WTC11 (cell line): ENCODE measurements at regions not wholly inside any gene's neighbourhood (a gene's known extent, or its start where the extent isn't known, plus 50 kb on each side); places are given as distances from the start of the nearest gene placed in this dataset.

ENCODE experiments used
- ATAC-seq: fragments of 200-7000 bp; cut with Tn5 transposase; 2 replicates; pipeline ENCODE4 v1.10.0; 2021; ENCODE audit warnings: mild to moderate bottlenecking, moderate library complexity
- CTCF ChIA-PET: fragments of 300-600 bp; sonication (Branson Sonifier 250); formaldehyde crosslinking; loops from one replicate; lab custom pipeline; 2021; ENCODE audit warnings: antibody characterized with exemption; lab: Charles Lee
- POLR2A ChIA-PET: fragments of 350-600 bp; sonication (Branson Sonifier 250); formaldehyde crosslinking; loops from one replicate; lab custom pipeline; 2021; ENCODE audit warnings: antibody characterized with exemption; lab: Charles Lee
- DNase-seq: peaks from one replicate; pipeline ENCODE4 v3.0.0; 2021; ENCODE audit warnings: low spot score
- H3K27ac Mint-ChIP-seq: 2 replicates; pipeline ENCODE4 v1.8.0; 2021; ENCODE audit warnings: mixed read lengths
- H3K27me3 Mint-ChIP-seq: 2 replicates; pipeline ENCODE4 v1.8.0; 2021; ENCODE audit warnings: low read depth, mild to moderate bottlenecking, moderate library complexity, mixed read lengths
- H3K36me3 Mint-ChIP-seq: 2 replicates; pipeline ENCODE4 v1.8.0; 2021; ENCODE audit warnings: mixed read lengths
- H3K4me1 Mint-ChIP-seq: 2 replicates; pipeline ENCODE4 v1.8.0; 2022; ENCODE audit warnings: mixed read lengths
- H3K4me3 Mint-ChIP-seq: 2 replicates; pipeline ENCODE4 v1.8.0; 2021; ENCODE audit warnings: mild to moderate bottlenecking, moderate library complexity, mixed read lengths
- H3K9me3 Mint-ChIP-seq: 2 replicates; pipeline ENCODE4 v1.8.0; 2021; ENCODE audit warnings: mixed read lengths
- ATF1 ChIP-seq: sonication (generic); formaldehyde crosslinking; IDR thresholded peaks from 2 replicates; pipeline ENCODE4 v1.8.1; 2023; ENCODE audit warnings: mild to moderate bottlenecking, moderate library complexity, missing genetic modification reagents
- CREB1 ChIP-seq: sonication (generic); formaldehyde crosslinking; IDR thresholded peaks from 2 replicates; pipeline ENCODE4 v1.8.0; 2023; ENCODE audit warnings: mild to moderate bottlenecking, missing genetic modification reagents
- CREM ChIP-seq: sonication (generic); formaldehyde crosslinking; IDR thresholded peaks from 2 replicates; pipeline ENCODE4 v1.8.1; 2022; ENCODE audit warnings: mild to moderate bottlenecking, missing genetic modification reagents, moderate library complexity
- ESRRA ChIP-seq: sonication (generic); formaldehyde crosslinking; IDR thresholded peaks from 2 replicates; pipeline ENCODE4 v1.8.1; 2022; ENCODE audit warnings: mild to moderate bottlenecking, missing genetic modification reagents, borderline replicate concordance
- FOXK1 ChIP-seq: sonication (generic); formaldehyde crosslinking; IDR thresholded peaks from 2 replicates; pipeline ENCODE4 v1.8.0; 2022; ENCODE audit warnings: mild to moderate bottlenecking, moderate library complexity, missing genetic modification reagents
- GRHL2 ChIP-seq: fragments of 250-450 bp; sonication (Bioruptor Pico); IDR thresholded peaks from 2 replicates; pipeline ENCODE4 v1.8.0; 2022; ENCODE audit warnings: mild to moderate bottlenecking, moderate library complexity; ENCODE audit not compliant: insufficient replicate concordance, severe bottlenecking
- HMGA2 ChIP-seq: fragments of 250-450 bp; sonication (Bioruptor Pico); IDR thresholded peaks from 2 replicates; pipeline ENCODE4 v1.4.0; 2021; ENCODE audit warnings: mild to moderate bottlenecking, moderate library complexity
- JAZF1 ChIP-seq: fragments of 250-450 bp; sonication (Bioruptor Pico); IDR thresholded peaks from 2 replicates; pipeline ENCODE4 v1.9.0; 2021; ENCODE audit warnings: moderate library complexity, mild to moderate bottlenecking, inconsistent platforms
- MXD4 ChIP-seq: fragments of 250-450 bp; sonication (Bioruptor Pico); IDR thresholded peaks from 2 replicates; pipeline ENCODE4 v1.8.0; 2021; ENCODE audit warnings: mild to moderate bottlenecking, moderate library complexity, borderline replicate concordance
- MYBL2 ChIP-seq: sonication (generic); formaldehyde crosslinking; IDR thresholded peaks from 2 replicates; pipeline ENCODE4 v1.8.1; 2023; ENCODE audit warnings: mild to moderate bottlenecking, moderate library complexity, missing genetic modification reagents
- NFYB ChIP-seq: sonication (generic); formaldehyde crosslinking; conservative IDR thresholded peaks from 2 replicates; pipeline ENCODE4 v1.8.0; 2022; ENCODE audit warnings: low read depth, missing genetic modification reagents
- NR3C1 ChIP-seq: sonication (generic); formaldehyde crosslinking; conservative IDR thresholded peaks from 2 replicates; pipeline ENCODE4 v1.8.1; 2023; ENCODE audit warnings: low read depth, mild to moderate bottlenecking, missing genetic modification reagents
- RELA ChIP-seq: sonication (generic); formaldehyde crosslinking; IDR thresholded peaks from 2 replicates; pipeline ENCODE4 v1.8.1; 2022; ENCODE audit warnings: missing genetic modification reagents, mild to moderate bottlenecking, borderline replicate concordance
- TCF7 ChIP-seq: sonication (generic); formaldehyde crosslinking; IDR thresholded peaks from 2 replicates; pipeline ENCODE4 v1.8.0; 2022; ENCODE audit warnings: mild to moderate bottlenecking, low read depth, missing genetic modification reagents, moderate library complexity
- TEAD4 ChIP-seq: sonication (generic); formaldehyde crosslinking; IDR thresholded peaks from 2 replicates; pipeline ENCODE4 v1.8.0; 2022; ENCODE audit warnings: mild to moderate bottlenecking, missing genetic modification reagents
- USF1 ChIP-seq: sonication (generic); formaldehyde crosslinking; IDR thresholded peaks from 2 replicates; pipeline ENCODE4 v1.8.0; 2022; ENCODE audit warnings: mild to moderate bottlenecking, missing genetic modification reagents
- ZBTB21 ChIP-seq: sonication (generic); formaldehyde crosslinking; IDR thresholded peaks from 2 replicates; pipeline ENCODE4 v1.8.1; 2023; ENCODE audit warnings: mild to moderate bottlenecking, missing genetic modification reagents, borderline replicate concordance
- ZNF121 ChIP-seq: sonication (generic); formaldehyde crosslinking; IDR thresholded peaks from 2 replicates; pipeline ENCODE4 v1.8.0; 2023; ENCODE audit warnings: missing genetic modification reagents
- ZNF219 ChIP-seq: sonication (generic); formaldehyde crosslinking; IDR thresholded peaks from 2 replicates; pipeline ENCODE4 v1.8.0; 2023; ENCODE audit warnings: missing genetic modification reagents, mild to moderate bottlenecking, borderline replicate concordance
- ZNF671 ChIP-seq: fragments of 250-450 bp; sonication (Bioruptor Pico); IDR thresholded peaks from 2 replicates; pipeline ENCODE4 v1.8.0; 2021; ENCODE audit warnings: mild to moderate bottlenecking
- TF ChIP-seq, protein P1 (sequence below): sonication (generic); formaldehyde crosslinking; IDR thresholded peaks from 2 replicates; pipeline ENCODE4 v1.8.0; 2022; ENCODE audit warnings: mild to moderate bottlenecking, missing genetic modification reagents
- TF ChIP-seq, protein P2 (sequence below): fragments of 250-450 bp; sonication (Bioruptor Pico); IDR thresholded peaks from 2 replicates; pipeline ENCODE4 v2.1.2; 2022; ENCODE audit warnings: mild to moderate bottlenecking, moderate library complexity
- TF ChIP-seq, protein P3 (sequence below): sonication (generic); formaldehyde crosslinking; IDR thresholded peaks from 2 replicates; pipeline ENCODE4 v1.8.0; 2023; ENCODE audit warnings: missing genetic modification reagents, mild to moderate bottlenecking, borderline replicate concordance
- TF ChIP-seq, protein P4 (sequence below): sonication (generic); formaldehyde crosslinking; IDR thresholded peaks from 2 replicates; pipeline ENCODE4 v1.8.1; 2023; ENCODE audit warnings: mild to moderate bottlenecking, missing genetic modification reagents, moderate library complexity

GRCh38 chr5:61926911-61927310, 379.1 kb upstream of the KIF2A start:
- ATAC-seq = no peak
- TF ChIP-seq TCF7 (CRISPR knock-in tag) (no peak), MXD4 (no peak), MYBL2 (CRISPR knock-in tag) (no peak), ESRRA (no peak), HMGA2 (CRISPR knock-in tag) (no peak), ATF1 (no peak), CREB1 (CRISPR knock-in tag) (no peak), RELA (no peak), ZBTB21 (no peak), ZNF219 (CRISPR knock-in tag) (no peak), ZNF671 (CRISPR knock-in tag) (no peak), FOXK1 (CRISPR knock-in tag) (no peak), TEAD4 (CRISPR knock-in tag) (no peak), NR3C1 (CRISPR knock-in tag) (no peak), JAZF1 (no peak), CREM (CRISPR knock-in tag) (no peak)
- TF ChIP-seq, protein P1, sequence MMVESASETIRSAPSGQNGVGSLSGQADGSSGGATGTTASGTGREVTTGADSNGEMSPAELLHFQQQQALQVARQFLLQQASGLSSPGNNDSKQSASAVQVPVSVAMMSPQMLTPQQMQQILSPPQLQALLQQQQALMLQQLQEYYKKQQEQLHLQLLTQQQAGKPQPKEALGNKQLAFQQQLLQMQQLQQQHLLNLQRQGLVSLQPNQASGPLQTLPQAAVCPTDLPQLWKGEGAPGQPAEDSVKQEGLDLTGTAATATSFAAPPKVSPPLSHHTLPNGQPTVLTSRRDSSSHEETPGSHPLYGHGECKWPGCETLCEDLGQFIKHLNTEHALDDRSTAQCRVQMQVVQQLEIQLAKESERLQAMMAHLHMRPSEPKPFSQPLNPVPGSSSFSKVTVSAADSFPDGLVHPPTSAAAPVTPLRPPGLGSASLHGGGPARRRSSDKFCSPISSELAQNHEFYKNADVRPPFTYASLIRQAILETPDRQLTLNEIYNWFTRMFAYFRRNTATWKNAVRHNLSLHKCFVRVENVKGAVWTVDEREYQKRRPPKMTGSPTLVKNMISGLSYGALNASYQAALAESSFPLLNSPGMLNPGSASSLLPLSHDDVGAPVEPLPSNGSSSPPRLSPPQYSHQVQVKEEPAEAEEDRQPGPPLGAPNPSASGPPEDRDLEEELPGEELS (CRISPR knock-in tag) = no peak
- TF ChIP-seq, protein P2, sequence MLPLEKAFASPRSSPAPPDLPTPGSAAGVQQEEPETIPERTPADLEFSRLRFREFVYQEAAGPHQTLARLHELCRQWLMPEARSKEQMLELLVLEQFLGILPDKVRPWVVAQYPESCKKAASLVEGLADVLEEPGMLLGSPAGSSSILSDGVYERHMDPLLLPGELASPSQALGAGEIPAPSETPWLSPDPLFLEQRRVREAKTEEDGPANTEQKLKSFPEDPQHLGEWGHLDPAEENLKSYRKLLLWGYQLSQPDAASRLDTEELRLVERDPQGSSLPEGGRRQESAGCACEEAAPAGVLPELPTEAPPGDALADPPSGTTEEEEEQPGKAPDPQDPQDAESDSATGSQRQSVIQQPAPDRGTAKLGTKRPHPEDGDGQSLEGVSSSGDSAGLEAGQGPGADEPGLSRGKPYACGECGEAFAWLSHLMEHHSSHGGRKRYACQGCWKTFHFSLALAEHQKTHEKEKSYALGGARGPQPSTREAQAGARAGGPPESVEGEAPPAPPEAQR = no peak
- TF ChIP-seq, protein P3, sequence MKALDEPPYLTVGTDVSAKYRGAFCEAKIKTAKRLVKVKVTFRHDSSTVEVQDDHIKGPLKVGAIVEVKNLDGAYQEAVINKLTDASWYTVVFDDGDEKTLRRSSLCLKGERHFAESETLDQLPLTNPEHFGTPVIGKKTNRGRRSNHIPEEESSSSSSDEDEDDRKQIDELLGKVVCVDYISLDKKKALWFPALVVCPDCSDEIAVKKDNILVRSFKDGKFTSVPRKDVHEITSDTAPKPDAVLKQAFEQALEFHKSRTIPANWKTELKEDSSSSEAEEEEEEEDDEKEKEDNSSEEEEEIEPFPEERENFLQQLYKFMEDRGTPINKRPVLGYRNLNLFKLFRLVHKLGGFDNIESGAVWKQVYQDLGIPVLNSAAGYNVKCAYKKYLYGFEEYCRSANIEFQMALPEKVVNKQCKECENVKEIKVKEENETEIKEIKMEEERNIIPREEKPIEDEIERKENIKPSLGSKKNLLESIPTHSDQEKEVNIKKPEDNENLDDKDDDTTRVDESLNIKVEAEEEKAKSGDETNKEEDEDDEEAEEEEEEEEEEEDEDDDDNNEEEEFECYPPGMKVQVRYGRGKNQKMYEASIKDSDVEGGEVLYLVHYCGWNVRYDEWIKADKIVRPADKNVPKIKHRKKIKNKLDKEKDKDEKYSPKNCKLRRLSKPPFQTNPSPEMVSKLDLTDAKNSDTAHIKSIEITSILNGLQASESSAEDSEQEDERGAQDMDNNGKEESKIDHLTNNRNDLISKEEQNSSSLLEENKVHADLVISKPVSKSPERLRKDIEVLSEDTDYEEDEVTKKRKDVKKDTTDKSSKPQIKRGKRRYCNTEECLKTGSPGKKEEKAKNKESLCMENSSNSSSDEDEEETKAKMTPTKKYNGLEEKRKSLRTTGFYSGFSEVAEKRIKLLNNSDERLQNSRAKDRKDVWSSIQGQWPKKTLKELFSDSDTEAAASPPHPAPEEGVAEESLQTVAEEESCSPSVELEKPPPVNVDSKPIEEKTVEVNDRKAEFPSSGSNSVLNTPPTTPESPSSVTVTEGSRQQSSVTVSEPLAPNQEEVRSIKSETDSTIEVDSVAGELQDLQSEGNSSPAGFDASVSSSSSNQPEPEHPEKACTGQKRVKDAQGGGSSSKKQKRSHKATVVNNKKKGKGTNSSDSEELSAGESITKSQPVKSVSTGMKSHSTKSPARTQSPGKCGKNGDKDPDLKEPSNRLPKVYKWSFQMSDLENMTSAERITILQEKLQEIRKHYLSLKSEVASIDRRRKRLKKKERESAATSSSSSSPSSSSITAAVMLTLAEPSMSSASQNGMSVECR (CRISPR knock-in tag) = no peak
- TF ChIP-seq, protein P4, sequence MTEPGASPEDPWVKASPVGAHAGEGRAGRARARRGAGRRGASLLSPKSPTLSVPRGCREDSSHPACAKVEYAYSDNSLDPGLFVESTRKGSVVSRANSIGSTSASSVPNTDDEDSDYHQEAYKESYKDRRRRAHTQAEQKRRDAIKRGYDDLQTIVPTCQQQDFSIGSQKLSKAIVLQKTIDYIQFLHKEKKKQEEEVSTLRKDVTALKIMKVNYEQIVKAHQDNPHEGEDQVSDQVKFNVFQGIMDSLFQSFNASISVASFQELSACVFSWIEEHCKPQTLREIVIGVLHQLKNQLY (CRISPR knock-in tag) = no peak
- POLR2A ChIA-PET = no interaction called here
- no peak overlapping the region for H3K4me3 Mint-ChIP-seq
- H3K4me1 Mint-ChIP-seq = peaks cover 9% of the 10 kb centered on the region
- CTCF ChIA-PET = interaction anchor here (0.9 kb wide), 1 partner anchor 158 kb away, joined by 3 read pairs; no protein-coding TSS in a partner anchor
- H3K9me3 Mint-ChIP-seq = peaks cover 4% of the 10 kb centered on the region
- DNase-seq = no peak
- H3K27me3 Mint-ChIP-seq = no peaks in the 10 kb centered on the region
- H3K27ac Mint-ChIP-seq = no peak overlapping the region
- H3K36me3 Mint-ChIP-seq = no peaks in the 10 kb centered on the region

DNA sequence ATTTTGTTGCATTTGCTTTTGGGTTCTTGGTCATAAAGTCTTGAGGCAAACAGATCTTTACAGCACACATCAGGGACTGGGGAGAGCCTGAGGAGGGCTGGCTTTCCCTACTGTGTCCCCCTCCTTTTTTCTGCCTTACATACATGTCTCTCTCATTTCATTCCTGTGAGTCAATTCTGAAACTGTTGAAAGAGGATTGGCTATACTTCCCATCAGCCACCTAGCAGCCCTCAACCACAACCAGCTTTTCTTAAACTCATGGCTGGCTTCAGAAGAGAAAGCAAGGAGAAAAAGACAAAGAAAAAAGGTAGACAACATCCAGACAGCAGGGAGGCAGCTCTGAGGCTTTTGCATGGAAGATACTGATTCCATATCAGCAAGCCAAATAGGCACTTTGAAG, 374.8 kb upstream of the KIF2A start:
- no peak for ATAC-seq
- no peak overlapping the region for H3K4me3 Mint-ChIP-seq
- no peak overlapping the region for H3K27ac Mint-ChIP-seq
- CTCF ChIA-PET = no interaction called here
- H3K4me1 Mint-ChIP-seq = no peaks in the 10 kb centered on the region
- no peaks in the 10 kb centered on the region for H3K27me3 Mint-ChIP-seq
- no peaks in the 10 kb centered on the region for H3K36me3 Mint-ChIP-seq
- TF ChIP-seq NFYB (CRISPR knock-in tag) (no peak), GRHL2 (no peak), USF1 (CRISPR knock-in tag) (no peak), ZNF121 (no peak)
- TF ChIP-seq, all 79 proteins: peak for 0
- DNase-seq = no peak
- POLR2A ChIA-PET = no interaction called here
- H3K9me3 Mint-ChIP-seq = peaks cover 4% of the 10 kb centered on the region
